HG02852 (cell line): ENCODE measurements at regions not wholly inside any gene's neighbourhood (a gene's known extent, or its start where the extent isn't known, plus 50 kb on each side); places are given as distances from the start of the nearest gene placed in this dataset.
A peak's percentile ranks its signal among the peaks of the same experiment; 100 is the strongest.
"Not testable (repeated sequence)": the region's sequence is repeated elsewhere in the genome, so short reads cannot be mapped to it uniquely, and the experiment has no call there.

ENCODE experiments used
- ATAC-seq: cut with Tn5 transposase; IDR thresholded peaks from one replicate; pipeline ENCODE4 v1.9.1; 2021; ENCODE audit warnings: mild to moderate bottlenecking, moderate library complexity; ENCODE audit not compliant: unreplicated experiment

DNA sequence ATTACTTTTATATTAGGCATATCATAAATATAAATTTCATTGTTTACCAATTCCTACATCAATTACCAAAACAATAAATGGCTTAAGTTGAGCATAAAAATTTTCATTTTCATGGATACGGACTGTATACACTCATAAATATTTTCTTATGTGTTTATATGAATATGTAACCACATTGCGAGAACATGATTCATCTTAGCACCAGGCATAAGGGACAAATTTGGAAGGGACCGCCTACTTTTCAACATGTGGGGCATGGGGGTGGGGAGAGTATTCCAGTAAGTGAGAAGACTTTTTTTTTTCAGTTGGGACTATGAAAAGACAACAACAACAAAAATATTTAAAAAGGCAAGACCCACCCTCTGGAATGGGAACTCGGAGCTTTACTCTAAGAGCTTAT lies 296.1 kb downstream of the RAB38 start:
- ATAC-seq: no peak

DNA sequence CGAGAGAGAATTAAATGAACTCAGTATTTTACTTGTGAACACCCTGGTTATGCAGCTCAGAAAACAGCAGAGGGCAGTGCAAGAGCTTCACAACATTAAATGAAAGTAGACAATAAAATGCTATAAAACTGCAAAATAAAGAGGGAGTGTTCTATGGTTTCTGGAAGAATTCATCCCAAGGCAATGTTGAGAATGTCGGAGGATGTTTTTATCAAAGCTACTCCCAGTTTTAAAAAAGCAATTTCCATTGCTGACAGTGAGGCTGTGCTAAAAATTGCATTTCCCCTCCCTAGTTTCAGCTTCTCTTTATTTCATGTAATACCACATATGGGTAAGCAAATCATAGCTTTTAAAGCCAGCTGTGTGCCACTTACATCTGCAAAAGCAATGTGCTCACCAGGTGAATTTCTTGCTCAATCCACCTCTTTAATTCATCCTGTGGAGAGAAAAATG lies 296.8 kb downstream of the RAB38 start:
- ATAC-seq: no peak

DNA sequence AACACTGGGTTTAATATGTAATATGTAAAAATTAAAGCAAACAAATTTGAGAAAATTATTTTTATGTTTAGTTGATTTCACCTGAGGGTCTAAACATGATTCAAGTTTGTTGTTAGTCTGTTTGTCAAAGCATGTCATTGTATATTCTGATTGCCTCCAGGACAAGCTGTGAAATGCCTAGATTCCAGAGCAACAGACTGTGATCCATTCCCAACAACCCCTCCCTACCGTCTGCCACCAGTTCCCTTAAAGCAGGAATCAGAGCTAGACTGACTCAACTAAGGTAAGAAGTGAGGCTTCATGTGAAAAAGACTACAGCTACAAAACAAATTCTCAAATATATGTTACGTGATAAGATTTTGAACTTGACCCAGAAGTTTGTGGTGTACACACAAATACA lies 304.2 kb downstream of the RAB38 start:
- ATAC-seq: no peak

DNA sequence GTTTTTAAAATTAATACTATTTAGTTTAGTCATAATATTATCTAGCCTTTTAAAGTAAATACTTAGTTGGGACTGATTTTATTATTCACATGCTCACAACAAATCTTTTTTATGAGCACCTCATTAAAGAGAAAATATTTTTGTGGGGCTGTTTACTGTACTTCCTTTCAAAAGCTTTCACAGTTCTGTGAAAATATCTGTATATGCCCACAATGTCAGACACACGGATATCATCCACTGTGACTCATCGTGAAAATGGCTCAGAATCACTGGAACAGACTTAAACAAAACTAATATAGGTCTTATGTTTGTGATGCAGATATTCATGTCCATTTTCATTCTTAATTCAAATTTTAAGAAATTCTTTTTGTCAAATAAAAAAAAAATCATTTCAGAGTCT lies 305.2 kb downstream of the RAB38 start:
- no peak for ATAC-seq

DNA sequence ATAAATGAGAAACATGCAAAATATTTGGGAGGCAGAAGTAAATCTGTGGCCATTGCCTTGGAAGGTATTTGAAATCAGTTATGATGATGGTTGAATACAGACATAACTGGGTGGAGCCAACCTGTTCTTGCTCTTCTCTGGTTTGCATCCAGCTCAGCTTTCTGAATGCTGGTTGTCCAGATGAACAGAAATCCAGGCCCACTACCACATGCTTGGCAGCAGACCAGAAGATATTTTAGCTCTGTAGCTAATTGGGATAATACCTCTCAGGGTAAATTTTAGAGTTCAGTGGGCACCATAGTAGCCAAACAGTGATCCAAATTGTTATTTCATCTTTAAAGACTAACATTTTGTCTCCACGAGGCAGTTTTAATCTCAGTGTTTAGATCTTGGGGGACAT lies 308.3 kb downstream of the RAB38 start:
- no peak for ATAC-seq

DNA sequence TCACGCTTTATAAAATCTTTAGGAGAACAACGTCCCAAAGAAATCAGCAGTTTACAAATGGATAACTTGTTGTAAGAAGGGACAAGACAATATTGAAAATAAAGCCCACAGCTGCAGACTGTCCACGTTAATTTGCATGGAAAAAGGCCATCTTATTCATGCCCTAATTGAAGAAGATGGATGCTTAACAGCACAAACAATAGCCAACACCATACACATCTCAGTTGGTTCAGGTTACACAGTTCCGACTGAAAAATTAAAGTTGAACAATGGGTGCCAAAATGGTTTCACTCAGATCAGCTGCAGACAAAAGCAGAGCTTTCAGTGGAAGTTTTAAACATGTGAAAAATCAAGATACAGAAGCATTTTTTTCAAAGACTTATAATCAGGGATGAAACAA lies 314.2 kb downstream of the RAB38 start:
- no peak for ATAC-seq

DNA sequence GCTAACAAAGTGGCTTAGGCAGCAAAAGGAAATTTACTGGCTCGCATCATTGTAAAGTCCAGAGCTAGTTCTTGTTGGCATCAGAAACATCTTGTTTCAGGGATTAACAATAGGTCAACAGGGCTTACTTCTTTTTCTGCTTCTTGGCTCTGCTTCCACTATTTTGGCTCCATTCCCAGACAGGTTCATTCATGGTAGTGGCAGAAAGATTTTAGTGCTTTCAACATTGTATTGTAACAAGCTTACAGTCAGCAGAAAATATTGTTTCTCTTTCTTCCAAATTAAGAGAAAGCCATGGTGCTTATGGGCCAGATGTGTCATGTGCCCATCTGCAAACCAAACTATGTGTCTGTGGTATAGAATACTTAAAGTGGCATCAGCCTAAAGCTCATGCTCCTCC lies 315.6 kb downstream of the RAB38 start:
- ATAC-seq: no peak

DNA sequence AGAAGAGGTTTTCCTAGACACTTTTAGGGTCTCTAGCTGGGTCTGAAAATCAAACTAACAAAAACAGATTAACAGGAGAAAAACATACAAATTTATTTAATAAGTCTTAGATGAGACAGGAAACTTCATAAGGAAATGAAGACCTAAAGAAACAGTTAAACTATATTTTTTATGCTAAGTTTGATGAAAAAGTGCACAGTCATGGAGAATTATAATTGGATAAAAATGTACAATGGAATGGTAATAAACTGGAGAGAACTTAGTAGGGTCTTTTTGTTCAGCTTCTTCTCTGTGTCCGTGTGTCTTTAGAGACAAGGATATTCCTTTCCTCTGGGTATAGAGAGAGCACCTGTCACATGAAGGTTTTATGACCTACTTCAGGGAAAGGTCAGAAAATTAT lies 323.4 kb downstream of the RAB38 start:
- no peak for ATAC-seq

DNA sequence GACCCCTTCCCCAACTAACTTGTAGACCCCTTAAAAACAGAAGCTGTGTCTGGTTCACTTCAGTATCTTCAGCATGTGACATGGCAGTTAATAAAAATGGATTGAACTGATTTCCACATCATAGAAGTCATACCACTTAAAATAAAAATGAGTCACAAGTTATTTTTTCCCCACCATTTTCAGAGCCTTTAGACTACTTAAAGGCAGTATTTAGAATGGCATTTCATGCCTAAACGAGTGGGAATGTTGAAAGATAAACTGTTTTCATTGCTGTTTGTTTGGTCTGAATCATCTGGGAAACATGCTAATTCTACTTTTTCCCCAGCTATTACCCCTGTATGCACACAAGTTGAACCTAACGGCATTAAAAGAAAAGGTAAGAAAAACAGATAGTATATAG lies 324.0 kb downstream of the RAB38 start:
- ATAC-seq: no peak

DNA sequence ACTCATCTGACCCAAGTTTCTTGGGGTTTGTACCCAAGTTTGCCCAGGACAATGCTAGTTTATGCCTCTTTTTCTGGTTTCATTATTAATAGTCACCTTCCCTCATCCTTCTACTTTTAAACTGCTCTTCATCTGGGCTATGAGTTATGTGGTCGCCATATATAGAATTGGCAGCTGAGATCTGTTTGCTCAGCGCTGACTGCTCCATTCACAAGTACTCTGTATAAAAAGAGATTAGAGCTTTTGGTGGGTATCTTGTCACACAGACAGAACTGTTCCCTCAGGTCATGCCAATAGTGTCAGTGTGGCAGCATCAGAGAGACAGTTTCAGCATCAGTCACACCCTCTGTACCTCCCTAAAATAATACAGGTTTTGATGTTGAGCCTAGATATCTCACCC lies 326.0 kb downstream of the RAB38 start:
- ATAC-seq: no peak

DNA sequence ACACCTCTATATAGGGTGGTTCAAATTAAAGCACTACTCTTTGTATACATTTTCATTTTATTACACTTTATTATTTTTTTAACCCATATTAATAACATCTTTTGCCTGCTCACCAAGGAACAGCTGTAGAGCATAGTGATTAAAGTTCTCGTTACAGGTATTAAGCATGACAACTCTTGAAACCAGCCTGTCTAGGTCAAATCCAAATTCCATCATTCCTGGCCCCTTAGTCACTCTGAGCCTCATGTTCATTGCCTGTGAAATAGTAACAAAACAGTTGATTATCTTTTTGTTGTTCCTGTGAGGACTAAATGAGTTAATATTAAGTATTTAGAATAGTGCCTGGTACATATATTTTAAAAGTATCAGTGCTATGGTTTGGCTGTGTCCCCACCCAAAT lies 334.5 kb downstream of the RAB38 start:
- no peak for ATAC-seq

DNA sequence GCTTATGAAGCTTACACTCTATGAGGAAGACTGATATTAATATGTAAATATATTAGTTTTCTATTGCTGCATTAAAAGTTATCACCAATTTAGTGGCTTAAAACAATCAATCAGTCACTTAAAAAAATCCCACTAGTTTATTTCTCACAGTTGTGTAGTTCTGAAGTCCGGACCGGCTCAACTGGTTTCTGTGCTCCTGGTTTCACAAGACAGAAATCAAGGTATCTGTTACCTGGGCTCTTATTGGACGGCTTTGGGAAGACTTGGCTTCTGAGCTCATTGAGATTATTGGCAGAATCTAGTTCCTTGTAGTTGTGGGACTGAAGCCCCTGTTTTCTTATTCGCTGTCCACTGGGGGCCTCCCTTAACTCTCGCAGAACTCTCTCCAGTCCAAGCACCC lies 343.0 kb downstream of the RAB38 start:
- ATAC-seq: no peak

DNA sequence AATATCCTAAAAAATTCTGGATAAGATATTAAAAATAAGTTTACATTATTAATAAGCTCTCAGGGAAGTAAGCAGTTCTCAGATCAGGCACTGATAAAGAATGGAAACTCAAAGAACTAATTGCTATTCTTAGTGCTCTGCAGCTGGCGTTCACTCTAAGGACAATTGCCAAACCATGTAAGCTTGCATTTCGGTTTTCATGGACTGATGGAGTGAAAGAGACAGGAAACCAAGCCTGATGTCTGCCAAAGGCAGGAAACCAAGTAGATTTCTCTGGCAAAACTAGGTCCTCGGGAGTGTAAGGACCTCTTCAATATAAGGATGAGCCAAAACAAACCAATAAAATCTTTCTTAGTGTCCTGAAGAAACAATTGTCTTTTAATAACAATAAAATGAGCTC lies 355.2 kb downstream of the RAB38 start:
- ATAC-seq: no peak

DNA sequence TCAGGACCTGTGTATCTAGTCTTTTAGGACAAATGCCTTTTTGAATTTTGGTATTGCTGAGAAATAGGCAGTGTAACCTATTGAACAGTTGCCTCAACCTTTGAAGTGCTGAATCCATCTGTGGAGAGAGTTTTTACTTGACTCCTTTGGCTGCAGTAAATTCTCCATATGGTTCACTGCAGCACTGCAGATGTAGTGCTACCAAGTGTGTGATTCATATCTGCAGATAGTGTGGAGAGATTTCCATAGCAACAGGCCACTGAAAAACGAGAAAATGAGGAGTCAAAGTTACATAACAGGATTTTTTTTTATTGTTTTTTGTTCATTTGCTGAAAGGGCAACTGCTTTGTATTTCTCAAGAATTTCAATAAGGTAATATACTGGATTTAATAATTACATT lies 356.1 kb downstream of the RAB38 start:
- ATAC-seq: peak; percentile 88

DNA sequence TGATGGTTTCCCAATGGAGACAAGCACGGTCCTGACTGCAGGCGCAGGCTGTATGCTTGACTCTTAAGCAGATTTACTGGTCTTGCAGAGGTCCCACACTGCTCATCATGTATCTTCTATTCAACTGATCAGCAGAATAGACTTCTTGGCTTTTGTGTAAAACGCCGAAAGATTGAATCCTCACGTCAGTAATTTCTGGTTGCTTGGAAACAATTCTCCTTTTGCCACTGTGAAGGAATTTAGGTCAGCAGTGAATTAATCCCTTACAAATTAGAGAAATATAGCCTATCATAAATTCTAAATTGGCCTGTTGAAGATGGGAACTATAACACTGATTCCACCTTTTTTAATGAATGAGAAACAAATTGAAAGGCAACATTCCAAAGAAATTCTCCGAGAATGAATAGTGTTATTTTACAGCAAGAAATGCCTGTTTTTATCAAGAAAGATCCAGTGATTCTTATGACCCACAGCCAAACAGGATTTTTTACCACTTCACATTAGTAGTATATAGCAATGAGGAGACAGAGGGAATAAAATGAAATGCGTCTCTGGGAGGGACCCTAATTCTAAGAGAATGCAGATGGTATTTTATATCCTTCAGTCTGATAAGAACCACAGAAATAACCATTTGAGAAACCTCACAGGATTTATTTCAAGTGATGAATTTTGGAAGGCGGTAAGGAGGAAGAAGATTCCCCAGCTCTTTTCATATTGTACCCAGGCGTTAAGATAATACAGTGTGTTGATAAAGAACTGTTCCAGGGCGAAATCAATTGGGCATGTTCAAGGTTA lies 362.5 kb downstream of the RAB38 start:
- ATAC-seq: no peak

DNA sequence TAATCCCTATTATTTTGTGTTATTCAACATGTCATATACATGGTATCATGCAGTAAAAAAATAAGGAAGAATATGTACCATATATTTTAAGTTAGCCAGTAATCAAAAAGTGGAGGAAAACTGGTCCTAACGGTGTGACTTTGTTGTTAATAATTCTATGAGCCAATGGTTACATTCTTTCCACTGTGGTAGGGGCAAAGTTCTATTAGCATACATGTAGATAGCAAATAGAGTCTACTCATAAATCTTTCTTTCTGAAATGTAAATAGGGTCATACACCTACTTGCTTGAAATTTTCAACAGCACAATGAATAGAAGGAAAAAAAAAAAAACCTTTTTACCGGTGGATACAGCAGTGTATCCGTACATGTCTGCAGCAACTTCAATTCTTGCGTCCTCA lies 364.8 kb downstream of the RAB38 start:
- ATAC-seq: no peak

DNA sequence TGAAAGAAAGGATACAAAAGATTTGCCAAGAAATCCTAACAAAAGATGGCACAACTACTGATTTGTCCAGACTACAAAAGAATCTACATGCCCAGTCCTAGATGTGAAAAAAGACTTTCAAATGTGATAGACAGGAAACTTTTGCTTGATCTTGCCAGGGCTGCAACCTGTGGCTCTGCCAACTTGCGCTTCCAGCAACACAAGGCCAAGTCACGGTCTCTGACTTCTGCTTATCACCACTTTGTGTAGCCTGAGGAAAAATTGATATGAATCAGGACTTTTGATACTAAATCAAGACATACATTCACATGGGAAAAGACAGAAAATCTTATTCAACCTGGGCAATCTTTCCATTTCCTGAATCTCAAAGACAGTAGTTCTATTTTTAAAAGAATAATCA lies 366.0 kb downstream of the RAB38 start:
- no peak for ATAC-seq

DNA sequence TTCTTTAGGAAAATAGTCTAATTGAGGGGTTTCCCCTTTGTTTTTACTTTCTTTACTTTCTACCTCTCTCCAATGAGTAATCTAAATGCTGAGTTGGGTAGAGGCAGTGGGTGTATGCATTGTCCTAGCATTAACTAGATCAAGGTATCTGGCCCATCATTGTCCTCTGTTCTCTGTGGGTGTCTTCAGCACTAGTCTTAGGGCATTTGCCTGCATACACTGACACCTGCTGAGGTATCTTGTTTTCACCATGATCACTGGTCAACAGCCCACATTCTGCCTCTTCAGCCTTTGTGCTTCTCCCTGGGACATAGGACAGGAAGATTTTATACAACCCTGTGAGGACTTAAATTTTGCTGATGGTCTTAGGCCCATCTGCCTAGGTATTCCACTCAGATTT lies 371.1 kb downstream of the RAB38 start:
- ATAC-seq: no peak

DNA sequence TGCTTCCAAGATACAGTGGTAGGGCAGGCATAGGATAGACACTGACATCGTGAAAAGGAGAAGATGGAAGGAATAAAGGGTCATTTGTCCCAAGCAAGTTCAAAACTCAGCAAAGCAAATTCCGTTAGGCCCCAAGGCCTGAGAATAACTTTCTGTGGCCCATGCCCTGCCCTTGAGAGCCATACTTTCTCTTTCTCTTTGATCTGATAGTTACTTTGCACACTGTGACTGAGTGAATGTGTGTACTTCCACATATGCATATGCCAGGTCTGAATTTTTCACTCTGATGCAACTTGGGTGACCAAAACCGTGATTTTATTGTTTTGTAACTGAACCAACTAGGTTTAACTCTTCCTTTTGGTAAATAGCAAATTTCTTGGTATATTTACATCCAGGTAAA lies 371.5 kb downstream of the RAB38 start:
- peak; percentile 53 for ATAC-seq

DNA sequence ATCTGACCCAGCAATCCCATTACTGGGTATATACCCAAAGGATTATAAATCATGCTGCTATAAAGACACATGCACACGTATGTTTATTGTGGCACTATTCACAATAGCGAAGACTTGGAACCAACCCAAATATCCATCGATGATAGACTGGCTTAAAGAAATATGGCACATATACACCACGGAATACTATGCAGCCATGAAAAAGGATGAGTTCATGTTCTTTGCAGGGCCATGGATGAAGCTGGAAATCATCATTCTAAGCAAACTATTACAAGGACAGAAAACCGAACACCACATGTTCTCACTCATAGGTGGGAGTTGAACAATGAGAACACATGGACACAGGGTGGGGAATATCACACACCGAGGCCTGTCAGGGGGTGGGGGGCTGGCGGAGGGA lies 390.4 kb downstream of the RAB38 start:
- ATAC-seq: not testable (repeated sequence)

DNA sequence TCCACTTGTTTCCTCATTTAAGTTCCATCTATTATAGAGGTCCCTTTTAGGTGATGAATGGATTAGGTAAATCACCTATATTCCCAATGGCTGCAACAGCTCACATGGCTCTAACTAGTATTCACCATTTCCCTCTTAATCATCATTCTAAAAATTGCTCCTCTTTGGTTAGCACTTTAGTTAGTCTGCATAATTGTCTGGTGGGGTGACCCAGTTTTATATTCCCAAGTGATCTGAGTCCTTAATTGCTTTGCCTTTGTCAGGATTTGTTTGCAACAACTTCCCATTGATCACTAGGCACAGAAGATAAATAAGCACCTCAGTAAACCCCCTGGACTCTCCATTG lies 395.2 kb downstream of the RAB38 start:
- no peak for ATAC-seq

DNA sequence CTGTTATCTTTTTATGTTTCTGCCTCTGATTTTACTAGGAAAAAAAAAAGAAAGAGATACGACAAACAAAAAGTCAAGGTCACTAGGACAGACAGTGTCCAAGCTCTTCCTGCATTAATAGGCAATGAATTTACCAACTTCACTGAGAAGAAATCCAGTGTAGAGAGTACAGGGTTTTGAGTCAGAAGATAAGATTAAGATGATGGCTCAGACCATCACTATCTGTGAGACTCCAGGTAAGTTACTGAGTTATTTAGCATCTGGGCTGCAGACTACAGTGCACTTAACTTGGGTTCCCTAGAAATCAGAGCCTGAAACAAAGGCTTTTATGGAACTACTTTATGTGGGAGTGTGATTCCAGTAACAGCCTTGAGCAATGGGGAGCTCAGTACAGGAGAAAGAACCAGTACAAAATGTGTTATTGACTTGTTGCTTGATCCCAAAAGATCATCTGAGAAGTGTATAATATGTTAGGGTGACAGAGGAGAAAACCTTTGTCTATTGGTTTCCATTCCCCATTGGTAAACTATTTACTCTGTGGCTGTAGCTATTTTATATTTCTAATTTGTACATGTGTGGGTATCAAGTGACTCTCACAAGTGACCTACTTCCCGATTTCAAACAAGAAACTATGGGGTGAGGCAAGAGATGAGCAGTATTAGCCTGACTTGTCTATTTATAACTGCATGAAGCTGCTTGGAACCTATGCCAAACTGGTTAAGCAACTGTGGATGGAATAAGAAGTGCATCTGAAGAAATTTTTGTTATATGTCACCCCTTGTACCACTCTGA lies 395.8 kb downstream of the RAB38 start:
- no peak for ATAC-seq

DNA sequence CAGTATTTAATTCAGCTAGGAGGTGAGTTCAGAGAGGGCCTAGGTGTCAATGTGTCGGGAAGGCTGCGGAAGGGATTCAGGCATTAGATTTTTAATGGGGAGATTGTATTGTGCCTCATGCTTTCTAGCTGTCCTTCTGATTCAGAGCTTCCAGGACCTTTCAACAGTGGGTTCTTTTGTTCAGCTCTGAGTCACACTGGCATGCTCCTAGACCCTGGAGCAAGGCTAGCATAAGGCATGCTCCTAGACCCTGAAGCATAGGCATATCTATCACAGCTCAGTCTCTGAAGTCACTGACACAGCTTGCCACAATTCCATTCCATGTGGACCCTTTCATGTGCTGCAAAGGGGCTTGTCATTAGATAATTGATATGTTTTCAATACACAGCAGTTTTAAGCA lies 396.9 kb downstream of the RAB38 start:
- ATAC-seq: no peak
